Osteoblast (primary cell): ENCODE measurements at regions not wholly inside any gene's neighbourhood (a gene's known extent, or its start where the extent isn't known, plus 50 kb on each side); places are given as distances from the start of the nearest gene placed in this dataset.
"Not testable (repeated sequence)": the region's sequence is repeated elsewhere in the genome, so short reads cannot be mapped to it uniquely, and the experiment has no call there.

Experiments
- DNase-seq: peaks from one replicate; pipeline ENCODE4 v3.0.0; 2011; ENCODE audit warnings: low spot score, mixed read lengths; ENCODE audit not compliant: insufficient read length; ENCODE audit errors: missing footprints
- H2AFZ ChIP-seq: 2 replicates; pipeline ENCODE4 v1.6.0; 2011; ENCODE audit warnings: mild to moderate bottlenecking, low read length
- H3K27ac ChIP-seq: 2 replicates; pipeline ENCODE4 v1.5.1; 2011; ENCODE audit warnings: mild to moderate bottlenecking, low read depth, low read length, moderate library complexity
- H3K27me3 ChIP-seq: 2 replicates; pipeline ENCODE4 v1.6.0; 2012; ENCODE audit warnings: mild to moderate bottlenecking, control low read depth, inconsistent platforms, low read length, moderate library complexity; ENCODE audit not compliant: insufficient read depth
- H3K36me3 ChIP-seq: 2 replicates; pipeline ENCODE4 v1.5.1; 2011; ENCODE audit warnings: mild to moderate bottlenecking, low read length, control low read depth, moderate library complexity; ENCODE audit not compliant: insufficient read depth
- H3K4me1 ChIP-seq: 2 replicates; pipeline ENCODE4 v1.5.1; 2011; ENCODE audit warnings: mild to moderate bottlenecking, low read length, control low read depth, moderate library complexity; ENCODE audit not compliant: insufficient read depth
- H3K4me2 ChIP-seq: 2 replicates; pipeline ENCODE4 v1.6.0; 2011; ENCODE audit warnings: mild to moderate bottlenecking, low read length; ENCODE audit not compliant: insufficient read depth
- H3K4me3 ChIP-seq: fragments of 200-600 bp; sonication (generic); 3 replicates; pipeline ENCODE4 v1.5.1; 2012; ENCODE audit warnings: mild to moderate bottlenecking, low read length, inconsistent platforms; ENCODE audit not compliant: insufficient read depth
- H3K79me2 ChIP-seq: 2 replicates; pipeline ENCODE4 v1.6.0; 2012; ENCODE audit warnings: mild to moderate bottlenecking, low read length, control low read depth, inconsistent platforms; ENCODE audit not compliant: insufficient read depth
- H3K9me3 ChIP-seq: 2 replicates; pipeline ENCODE4 v1.5.1; 2011; ENCODE audit warnings: low read depth, low read length, control low read depth
- H4K20me1 ChIP-seq: 2 replicates; pipeline ENCODE4 v1.6.0; 2012; ENCODE audit warnings: mild to moderate bottlenecking, low read length, control low read depth; ENCODE audit not compliant: insufficient read depth
- TF ChIP-seq, protein P1 (sequence below): IDR thresholded peaks from 2 replicates; pipeline ENCODE4 v1.5.1; 2011; ENCODE audit warnings: mild to moderate bottlenecking, low read depth, low read length, moderate library complexity; ENCODE audit errors: extremely low read depth

DNA sequence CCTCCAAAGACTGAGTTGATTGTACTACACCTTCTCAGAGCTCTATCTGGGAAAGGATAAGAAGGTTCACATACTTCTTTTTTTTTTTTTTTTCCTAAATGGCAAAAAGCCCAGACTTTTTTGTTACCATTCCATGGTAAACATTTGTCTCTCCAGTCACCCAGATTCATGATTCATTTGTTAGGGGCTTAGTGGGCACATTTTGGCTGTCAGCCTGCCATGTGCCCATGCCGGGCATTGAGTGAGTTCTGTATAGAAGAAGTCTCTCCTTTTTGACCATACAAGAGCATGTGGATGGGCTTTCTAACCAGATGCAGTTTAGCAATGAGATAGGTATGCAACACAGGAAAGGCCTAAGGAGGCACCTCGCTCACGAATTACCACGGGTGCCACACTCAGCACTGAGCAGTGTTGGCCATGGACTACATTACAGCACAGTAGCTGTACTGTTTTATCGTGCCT lies 447.5 kb upstream of the HSF2 start:
- Histone ChIP-seq H3K27ac (peak overlapping the region; percentile 74), H3K36me3 (no peaks in the 10 kb centered on the region), H4K20me1 (no peaks in the 10 kb centered on the region), H3K9me3 (no peaks in the 10 kb centered on the region), H3K27me3 (no peaks in the 10 kb centered on the region), H3K4me2 (peak overlapping the region; percentile 66), H2AFZ (peak overlapping the region; percentile 71), H3K4me3 (peak overlapping the region; percentile 1), H3K4me1 (peaks cover 23% of the 10 kb centered on the region), H3K79me2 (no peaks in the 10 kb centered on the region)
- DNase-seq: peak; percentile 87
- TF ChIP-seq, protein P1, sequence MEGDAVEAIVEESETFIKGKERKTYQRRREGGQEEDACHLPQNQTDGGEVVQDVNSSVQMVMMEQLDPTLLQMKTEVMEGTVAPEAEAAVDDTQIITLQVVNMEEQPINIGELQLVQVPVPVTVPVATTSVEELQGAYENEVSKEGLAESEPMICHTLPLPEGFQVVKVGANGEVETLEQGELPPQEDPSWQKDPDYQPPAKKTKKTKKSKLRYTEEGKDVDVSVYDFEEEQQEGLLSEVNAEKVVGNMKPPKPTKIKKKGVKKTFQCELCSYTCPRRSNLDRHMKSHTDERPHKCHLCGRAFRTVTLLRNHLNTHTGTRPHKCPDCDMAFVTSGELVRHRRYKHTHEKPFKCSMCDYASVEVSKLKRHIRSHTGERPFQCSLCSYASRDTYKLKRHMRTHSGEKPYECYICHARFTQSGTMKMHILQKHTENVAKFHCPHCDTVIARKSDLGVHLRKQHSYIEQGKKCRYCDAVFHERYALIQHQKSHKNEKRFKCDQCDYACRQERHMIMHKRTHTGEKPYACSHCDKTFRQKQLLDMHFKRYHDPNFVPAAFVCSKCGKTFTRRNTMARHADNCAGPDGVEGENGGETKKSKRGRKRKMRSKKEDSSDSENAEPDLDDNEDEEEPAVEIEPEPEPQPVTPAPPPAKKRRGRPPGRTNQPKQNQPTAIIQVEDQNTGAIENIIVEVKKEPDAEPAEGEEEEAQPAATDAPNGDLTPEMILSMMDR: no peak

- H3K4me3 ChIP-seq, H3K9me3 ChIP-seq, DNase-seq, H3K27me3 ChIP-seq, H3K36me3 ChIP-seq, H4K20me1 ChIP-seq, H3K79me2 ChIP-seq, H2AFZ ChIP-seq, H3K4me2 ChIP-seq, H3K27ac ChIP-seq: not testable (repeated sequence)
- H3K4me1 ChIP-seq: peaks cover 23% of the 10 kb centered on the region
Measured at GRCh38 chr6:121955401-121955800, 444.1 kb upstream of the HSF2 start.

DNA sequence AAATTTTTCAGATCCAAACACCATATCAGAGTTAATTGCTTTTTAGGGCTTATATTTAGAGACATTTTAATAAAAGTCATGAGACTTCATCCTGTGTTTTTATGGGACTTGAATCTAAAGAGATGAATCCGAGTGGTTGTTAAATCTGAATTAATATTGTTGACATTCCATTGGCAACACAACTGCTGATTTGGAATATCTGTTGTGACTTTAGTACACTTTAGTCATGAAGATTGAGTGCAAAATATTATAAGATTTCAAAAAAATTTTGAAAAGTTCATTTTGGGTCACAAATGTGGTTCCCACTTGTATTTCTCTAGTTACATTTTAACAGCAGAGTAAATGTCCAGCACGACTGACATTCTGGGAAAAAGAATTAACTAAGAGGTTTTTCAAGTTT lies 442.7 kb upstream of the HSF2 start:
- no peaks in the 10 kb centered on the region for H3K79me2 ChIP-seq
- DNase-seq: no peak
- no peaks in the 10 kb centered on the region for H3K36me3 ChIP-seq
- no peaks in the 10 kb centered on the region for H3K27me3 ChIP-seq
- H3K27ac ChIP-seq: no peak overlapping the region
- H3K4me2 ChIP-seq: no peak overlapping the region
- H2AFZ ChIP-seq: no peak overlapping the region
- TF ChIP-seq, protein P1: no peak
- no peak overlapping the region for H3K4me3 ChIP-seq
- H4K20me1 ChIP-seq: no peaks in the 10 kb centered on the region
- peaks cover 9% of the 10 kb centered on the region for H3K4me1 ChIP-seq
- no peaks in the 10 kb centered on the region for H3K9me3 ChIP-seq

- H3K4me3 ChIP-seq: no peak overlapping the region
- TF ChIP-seq, protein P1: no peak
Measured at GRCh38 chr6:121959501-121959900, 440.0 kb upstream of the HSF2 start.

More at GRCh38 chr6:121959501-121959900, 440.0 kb upstream of the HSF2 start:
- no peaks in the 10 kb centered on the region for H3K27me3 ChIP-seq
- H3K4me2 ChIP-seq: no peak overlapping the region
- peak overlapping the region; percentile 53 for H2AFZ ChIP-seq
- no peaks in the 10 kb centered on the region for H3K79me2 ChIP-seq
- H3K36me3 ChIP-seq: no peaks in the 10 kb centered on the region
- no peaks in the 10 kb centered on the region for H4K20me1 ChIP-seq
- no peaks in the 10 kb centered on the region for H3K9me3 ChIP-seq
- no peak overlapping the region for H3K27ac ChIP-seq
- DNase-seq: no peak
- no peaks in the 10 kb centered on the region for H3K4me1 ChIP-seq
